Vagina (tissue), 2 donors: ENCODE measurements at regions not wholly inside any gene's neighbourhood (a gene's known extent, or its start where the extent isn't known, plus 50 kb on each side); places are given as distances from the start of the nearest gene placed in this dataset. TPM values are rescaled to one million over a fixed set of nuclear protein-coding genes. Genes with fewer than 3 reads are reported as not detected.

Source experiments
- DNase-seq, 2 donors: peaks; one replicate each; pipeline ENCODE4 v3.0.0-alpha.2; 2017; ENCODE audit errors: extremely low spot score in 2 of 2
- H3K27ac ChIP-seq: fragments of 200-600 bp; sonication (generic); one replicate; pipeline ENCODE4 v1.5.1; 2019
- H3K27me3 ChIP-seq: fragments of 200-600 bp; sonication (generic); one replicate; pipeline ENCODE4 v1.5.1; 2019
- H3K36me3 ChIP-seq, 2 donors: fragments of 200-600 bp; sonication (generic); one replicate each; pipeline ENCODE4 v1.5.1; 2017 to 2019
- H3K4me1 ChIP-seq: fragments of 200-600 bp; sonication (generic); one replicate; pipeline ENCODE4 v1.5.1; 2019
- H3K4me3 ChIP-seq, 2 donors: fragments of 200-600 bp; sonication (generic); 1 replicate in 1 of 2; 2 replicates in 1 of 2; pipeline ENCODE4 v1.5.1; 2016 to 2019
- H3K9me3 ChIP-seq: fragments of 200-600 bp; sonication (generic); one replicate; pipeline ENCODE4 v1.5.1; 2019
- POLR2A ChIP-seq, 2 donors: fragments of 450-650 bp; IDR thresholded peaks; one replicate each; pipeline ENCODE4 v1.6.1; 2017; ENCODE audit warnings: antibody characterized with exemption in 2 of 2, mild to moderate bottlenecking in 2 of 2, moderate library complexity in 2 of 2
- POLR2AphosphoS5 ChIP-seq, 2 donors: sonication (generic); formaldehyde crosslinking; IDR thresholded peaks; one replicate each; pipeline ENCODE4 v1.9.0; 2017; ENCODE audit warnings: antibody characterized with exemption in 2 of 2, mild to moderate bottlenecking in 2 of 2, low read depth in 1 of 2; ENCODE audit not compliant: insufficient read depth in 1 of 2
- intact Hi-C: fragments of 100-400 bp; cut with DNase I; formaldehyde crosslinking; loops from one replicate; pipeline ENCODE4 v1.15.1; 2023
- small RNA-seq: library from RNA; depleted of rRNA; stranded (forward); fragments of <200 nt; gene quantifications from one replicate; pipeline ENCODE3, GENCODE V24; 2016
- TF ChIP-seq, protein P1 (sequence below), 3 experiments: fragments of 450-650 bp in 2 of 3; fragments of 200-600 bp in 1 of 3; sonication (generic) in 1 of 3; IDR thresholded peaks; one replicate each; pipeline ENCODE4 v1.5.1; 2017 to 2019; ENCODE audit warnings: antibody characterized with exemption in 3 of 3, mild to moderate bottlenecking in 2 of 3, moderate library complexity in 2 of 3

DNA sequence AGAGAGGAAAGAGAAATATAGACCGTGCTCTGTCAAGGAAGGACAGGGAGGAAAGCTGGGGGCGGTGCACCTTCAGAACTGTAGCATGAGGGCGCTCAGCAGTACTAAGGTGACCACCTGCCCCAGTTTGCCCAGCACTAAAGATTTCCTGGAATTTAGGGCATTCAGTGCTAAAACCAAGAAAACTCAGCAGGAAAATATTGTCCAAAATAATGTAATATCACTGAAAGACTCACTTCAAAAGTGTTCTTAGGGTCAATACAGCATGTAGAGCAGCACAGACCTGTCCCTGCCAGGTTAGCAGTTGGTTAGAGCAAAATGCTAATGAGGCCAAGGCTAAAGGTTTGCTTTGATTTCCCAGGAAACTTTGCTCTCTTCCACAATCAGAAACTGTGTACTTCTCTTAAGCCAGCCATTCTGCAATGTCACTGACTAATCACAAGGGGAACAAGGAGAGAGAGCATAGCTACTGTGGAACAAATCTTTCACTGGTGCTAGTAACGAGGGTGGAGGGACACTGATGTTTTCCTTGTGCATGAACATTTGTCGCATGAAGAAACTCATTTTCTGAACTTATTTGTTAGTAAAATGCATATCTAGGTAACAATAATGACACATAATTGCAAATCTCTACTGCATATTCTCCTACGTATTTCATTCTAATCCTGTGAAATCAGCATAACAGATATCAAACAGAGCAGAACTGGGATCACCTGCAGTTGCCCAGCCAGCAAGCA is 53.0 kb upstream of the GRAMD2B start:
- Histone ChIP-seq H3K9me3 (no peaks in the 10 kb centered on the region), H3K27me3 (no peaks in the 10 kb centered on the region), H3K27ac (no peak overlapping the region), H3K36me3 (no peaks in the 10 kb centered on the region), H3K4me3 (no peak overlapping the region), H3K4me1 (no peaks in the 10 kb centered on the region)
- no peak for DNase-seq
- intact Hi-C loops: no loop called here
- TF ChIP-seq POLR2AphosphoS5 (IDR thresholded peaks at IDR 0.05; ENCODE audit: insufficient read depth in 1 of 2, low read depth in 1 of 2): no peak
- no peak for TF ChIP-seq POLR2A (IDR thresholded peaks at IDR 0.05)
- TF ChIP-seq, protein P1, sequence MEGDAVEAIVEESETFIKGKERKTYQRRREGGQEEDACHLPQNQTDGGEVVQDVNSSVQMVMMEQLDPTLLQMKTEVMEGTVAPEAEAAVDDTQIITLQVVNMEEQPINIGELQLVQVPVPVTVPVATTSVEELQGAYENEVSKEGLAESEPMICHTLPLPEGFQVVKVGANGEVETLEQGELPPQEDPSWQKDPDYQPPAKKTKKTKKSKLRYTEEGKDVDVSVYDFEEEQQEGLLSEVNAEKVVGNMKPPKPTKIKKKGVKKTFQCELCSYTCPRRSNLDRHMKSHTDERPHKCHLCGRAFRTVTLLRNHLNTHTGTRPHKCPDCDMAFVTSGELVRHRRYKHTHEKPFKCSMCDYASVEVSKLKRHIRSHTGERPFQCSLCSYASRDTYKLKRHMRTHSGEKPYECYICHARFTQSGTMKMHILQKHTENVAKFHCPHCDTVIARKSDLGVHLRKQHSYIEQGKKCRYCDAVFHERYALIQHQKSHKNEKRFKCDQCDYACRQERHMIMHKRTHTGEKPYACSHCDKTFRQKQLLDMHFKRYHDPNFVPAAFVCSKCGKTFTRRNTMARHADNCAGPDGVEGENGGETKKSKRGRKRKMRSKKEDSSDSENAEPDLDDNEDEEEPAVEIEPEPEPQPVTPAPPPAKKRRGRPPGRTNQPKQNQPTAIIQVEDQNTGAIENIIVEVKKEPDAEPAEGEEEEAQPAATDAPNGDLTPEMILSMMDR (IDR thresholded peaks at IDR 0.05): no peak

DNA sequence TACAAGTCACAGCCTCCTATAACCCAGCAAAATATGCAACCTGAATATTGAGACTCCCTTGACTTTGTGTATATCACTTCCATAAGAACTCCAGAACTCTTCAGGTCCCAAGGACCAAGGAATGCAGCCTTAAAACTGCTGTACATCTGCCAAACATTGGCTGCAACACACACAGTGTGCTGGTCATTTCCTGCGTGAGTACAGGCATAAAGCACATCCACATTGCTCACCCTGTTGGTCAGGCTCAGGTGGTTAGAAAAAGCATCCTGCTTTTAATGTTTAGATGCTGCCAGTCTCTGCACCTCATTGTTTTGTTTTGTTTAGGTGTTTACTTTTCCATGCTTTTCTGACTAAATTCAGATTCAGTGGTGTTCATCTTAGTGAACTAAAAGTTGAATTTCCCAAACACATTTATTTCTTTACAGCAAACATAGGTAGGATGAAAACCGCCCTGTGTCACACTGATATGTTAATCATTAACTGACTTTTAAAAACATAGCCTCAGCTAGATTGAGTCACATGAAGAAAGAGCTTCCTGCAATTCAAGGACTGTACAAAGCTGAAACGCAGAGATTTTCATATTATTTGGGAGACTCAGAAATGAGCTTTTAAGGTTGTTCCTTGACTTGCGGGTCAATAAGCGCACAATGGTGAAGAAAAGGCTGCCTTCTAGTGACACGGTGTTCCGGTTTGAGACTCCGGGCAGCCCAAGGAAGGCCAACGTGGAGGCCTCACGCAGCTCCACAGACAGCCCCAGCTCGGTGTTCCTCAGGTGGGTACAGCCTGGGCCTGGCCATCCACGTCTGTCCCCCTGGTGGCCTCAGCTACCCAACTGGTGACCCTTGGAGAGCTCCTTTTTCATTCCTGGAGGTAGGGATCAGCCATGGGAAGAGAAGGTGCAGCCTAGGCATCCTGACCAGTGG is 52.2 kb upstream of the GRAMD2B start:
- Histone ChIP-seq H3K27ac (no peak overlapping the region), H3K4me3 (no peak overlapping the region), H3K36me3 (no peaks in the 10 kb centered on the region), H3K4me1 (no peaks in the 10 kb centered on the region), H3K9me3 (no peaks in the 10 kb centered on the region), H3K27me3 (no peaks in the 10 kb centered on the region)
- DNase-seq: no peak
- intact Hi-C loops: no loop called here
- TF ChIP-seq, protein P1 (IDR thresholded peaks at IDR 0.05): no peak
- no peak for TF ChIP-seq POLR2A (IDR thresholded peaks at IDR 0.05)
- no peak for TF ChIP-seq POLR2AphosphoS5 (IDR thresholded peaks at IDR 0.05; ENCODE audit: insufficient read depth in 1 of 2, low read depth in 1 of 2)

DNA sequence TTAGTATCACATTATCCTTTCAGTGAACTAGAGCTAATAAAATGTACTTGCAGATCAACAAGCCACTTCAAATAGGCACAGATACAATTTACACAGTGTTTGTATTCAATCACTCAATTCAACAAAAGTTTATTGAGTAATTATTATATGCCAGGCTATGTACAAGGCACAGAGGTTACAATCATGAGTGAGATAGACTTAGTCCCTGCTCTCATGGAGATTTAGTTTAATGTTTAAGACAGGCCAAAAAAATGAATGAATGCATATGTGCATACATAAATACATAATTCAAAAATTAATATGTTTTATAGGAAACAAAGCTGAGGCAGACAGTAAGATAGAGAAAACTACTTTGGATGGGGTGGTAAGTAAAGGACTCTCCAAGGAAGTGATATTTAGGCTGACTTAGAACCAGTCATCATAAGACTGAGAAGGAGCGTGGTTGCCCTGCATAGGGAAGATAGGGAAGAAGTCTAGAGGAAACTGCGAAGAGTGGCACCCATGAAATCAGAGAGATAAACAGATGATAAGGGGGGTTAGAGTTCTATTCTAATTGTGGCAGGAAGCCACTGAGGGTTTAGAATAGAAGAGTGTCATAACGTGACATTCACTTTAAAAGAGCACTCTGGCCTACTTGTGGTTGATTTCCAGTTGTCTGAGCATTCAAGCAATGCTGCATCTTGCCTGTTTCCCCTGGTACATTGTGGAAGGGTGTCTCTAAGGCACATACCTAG is 49.7 kb upstream of the GRAMD2B start:
- no peak overlapping the region for H3K27ac ChIP-seq
- TF ChIP-seq, protein P1 (IDR thresholded peaks at IDR 0.05): no peak
- TF ChIP-seq POLR2A (IDR thresholded peaks at IDR 0.05): no peak
- no peak for TF ChIP-seq POLR2AphosphoS5 (IDR thresholded peaks at IDR 0.05; ENCODE audit: insufficient read depth in 1 of 2, low read depth in 1 of 2)

More for the DNA sequence above, 49.7 kb upstream of the GRAMD2B start:
- no peaks in the 10 kb centered on the region for H3K4me1 ChIP-seq
- H3K9me3 ChIP-seq: no peaks in the 10 kb centered on the region
- H3K4me3 ChIP-seq: no peak overlapping the region
- H3K36me3 ChIP-seq: no peaks in the 10 kb centered on the region
- intact Hi-C loops: no loop called here
- H3K27me3 ChIP-seq: no peaks in the 10 kb centered on the region
- no peak for DNase-seq

Small RNAs in the stretch of these regions (small RNA-seq; reads per million reads assigned to genes)
- gene HMGB1P22 (not detected), gene RN7SKP117 (not detected)
